ENCODE measurements at regions not wholly inside any gene's neighbourhood (a gene's known extent, or its start where the extent isn't known, plus 50 kb on each side); places are given as distances from the start of the nearest gene placed in this dataset.

DNA sequence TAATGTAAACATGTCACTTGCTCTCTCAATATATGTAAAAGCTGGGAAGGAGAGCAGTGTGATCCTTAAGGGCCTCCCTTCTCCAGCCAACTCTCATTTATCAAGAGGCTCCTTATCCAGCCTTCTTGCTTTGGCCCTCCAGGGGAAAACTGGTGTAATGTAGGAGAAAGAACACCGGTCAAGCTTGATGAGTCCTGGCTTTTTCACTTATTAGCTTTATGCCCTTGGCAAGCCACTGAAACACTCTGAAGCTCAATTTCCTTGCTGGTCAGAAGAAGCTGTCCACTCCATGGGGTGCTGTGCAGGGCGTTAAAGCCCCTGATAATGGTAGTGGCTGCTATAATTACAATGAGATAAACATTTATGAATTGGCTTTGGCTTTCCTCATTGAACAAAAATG is 251.2 kb upstream of the RBBP8 start:
- no peaks in the 10 kb centered on the region for H3K9me3 ChIP-seq
- H3K36me3 ChIP-seq, result no peaks in the 10 kb centered on the region
- no peak for DNase-seq (ENCODE audit: low spot score)
- no peak overlapping the region for H3K27ac ChIP-seq
- H3K4me1 ChIP-seq (replicated peaks), result no peaks in the 10 kb centered on the region
- TF ChIP-seq, protein P1, sequence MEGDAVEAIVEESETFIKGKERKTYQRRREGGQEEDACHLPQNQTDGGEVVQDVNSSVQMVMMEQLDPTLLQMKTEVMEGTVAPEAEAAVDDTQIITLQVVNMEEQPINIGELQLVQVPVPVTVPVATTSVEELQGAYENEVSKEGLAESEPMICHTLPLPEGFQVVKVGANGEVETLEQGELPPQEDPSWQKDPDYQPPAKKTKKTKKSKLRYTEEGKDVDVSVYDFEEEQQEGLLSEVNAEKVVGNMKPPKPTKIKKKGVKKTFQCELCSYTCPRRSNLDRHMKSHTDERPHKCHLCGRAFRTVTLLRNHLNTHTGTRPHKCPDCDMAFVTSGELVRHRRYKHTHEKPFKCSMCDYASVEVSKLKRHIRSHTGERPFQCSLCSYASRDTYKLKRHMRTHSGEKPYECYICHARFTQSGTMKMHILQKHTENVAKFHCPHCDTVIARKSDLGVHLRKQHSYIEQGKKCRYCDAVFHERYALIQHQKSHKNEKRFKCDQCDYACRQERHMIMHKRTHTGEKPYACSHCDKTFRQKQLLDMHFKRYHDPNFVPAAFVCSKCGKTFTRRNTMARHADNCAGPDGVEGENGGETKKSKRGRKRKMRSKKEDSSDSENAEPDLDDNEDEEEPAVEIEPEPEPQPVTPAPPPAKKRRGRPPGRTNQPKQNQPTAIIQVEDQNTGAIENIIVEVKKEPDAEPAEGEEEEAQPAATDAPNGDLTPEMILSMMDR (IDR thresholded peaks at IDR 0.05), result no peak
- TF ChIP-seq POLR2A (IDR thresholded peaks at IDR 0.05) (no peak), POLR2AphosphoS5 (IDR thresholded peaks at IDR 0.05) (no peak)
- H3K4me3 ChIP-seq, result no peak overlapping the region
- intact Hi-C loops (cut with DNase I), result loop anchor here (10.0 kb wide), 3 partner anchors 77 to 117 kb away; no protein-coding TSS in a partner anchor
- H3K27me3 ChIP-seq (replicated peaks; ENCODE audit: insufficient read depth), result no peaks in the 10 kb centered on the region
- 47% methylated on average over 2 of the region's 2 CpGs for WGBS

DNA sequence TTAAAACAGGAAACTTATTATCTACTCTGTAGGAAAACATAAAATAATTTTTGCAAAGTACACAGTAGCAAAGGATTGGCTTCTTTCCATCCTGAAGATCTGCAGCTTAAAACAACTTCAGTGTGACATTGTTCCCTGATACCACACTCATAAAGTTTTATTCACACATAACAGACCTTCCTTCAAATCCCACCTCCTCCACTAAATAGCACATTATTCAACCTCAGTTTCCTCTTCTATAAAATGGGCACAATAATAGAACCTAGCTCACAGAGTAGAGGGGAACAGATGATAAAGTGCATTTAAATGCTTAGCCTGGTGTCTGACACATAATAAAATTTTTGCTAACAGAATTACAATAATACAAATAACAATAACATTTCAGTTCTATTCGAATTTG is 250.4 kb upstream of the RBBP8 start:
- Histone ChIP-seq H3K4me1 (replicated peaks) (no peaks in the 10 kb centered on the region), H3K9me3 (no peaks in the 10 kb centered on the region), H3K36me3 (no peaks in the 10 kb centered on the region), H3K27ac (no peak overlapping the region), H3K4me3 (no peak overlapping the region), H3K27me3 (replicated peaks; ENCODE audit: insufficient read depth) (no peaks in the 10 kb centered on the region)
- no peak for DNase-seq (ENCODE audit: low spot score)
- 4% methylated on average over 1 of the region's 1 CpG for WGBS
- TF ChIP-seq, protein P1 (IDR thresholded peaks at IDR 0.05), result no peak
- TF ChIP-seq POLR2AphosphoS5 (IDR thresholded peaks at IDR 0.05) (no peak), POLR2A (IDR thresholded peaks at IDR 0.05) (no peak)
- intact Hi-C loops (cut with DNase I), result loop anchor here (10.0 kb wide), 3 partner anchors 78 to 118 kb away; no protein-coding TSS in a partner anchor

- TF ChIP-seq, protein P1 (IDR thresholded peaks at IDR 0.05), result no peak
- TF ChIP-seq POLR2AphosphoS5 (IDR thresholded peaks at IDR 0.05) (peak; percentile 30), POLR2A (IDR thresholded peaks at IDR 0.05) (no peak)
- H3K27ac ChIP-seq, result no peak overlapping the region
- no peaks in the 10 kb centered on the region for H3K36me3 ChIP-seq
- DNase-seq (ENCODE audit: low spot score), result peak; percentile 27
- H3K9me3 ChIP-seq, result no peaks in the 10 kb centered on the region
- WGBS, result 10% methylated on average over 9 of the region's 9 CpGs
- H3K4me1 ChIP-seq (replicated peaks), result no peaks in the 10 kb centered on the region
- intact Hi-C loops (cut with DNase I), result loop anchor here (10.0 kb wide), 3 partner anchors 78 to 118 kb away; no protein-coding TSS in a partner anchor
- H3K27me3 ChIP-seq (replicated peaks; ENCODE audit: insufficient read depth), result no peaks in the 10 kb centered on the region
- no peak overlapping the region for H3K4me3 ChIP-seq
Measured at GRCh38 chr18:22683196-22683676, 249.9 kb upstream of the RBBP8 start.

GRCh38 chr18:22683786-22684185 is 249.3 kb upstream of the RBBP8 start:
- no peak for DNase-seq (ENCODE audit: low spot score)
- 49% methylated on average over 2 of the region's 2 CpGs for WGBS
- H3K4me3 ChIP-seq, result no peak overlapping the region
- H3K27me3 ChIP-seq (replicated peaks; ENCODE audit: insufficient read depth), result no peaks in the 10 kb centered on the region
- H3K27ac ChIP-seq, result no peak overlapping the region
- no peaks in the 10 kb centered on the region for H3K4me1 ChIP-seq (replicated peaks)
- H3K9me3 ChIP-seq, result no peaks in the 10 kb centered on the region
- TF ChIP-seq, protein P1 (IDR thresholded peaks at IDR 0.05), result no peak
- TF ChIP-seq POLR2AphosphoS5 (IDR thresholded peaks at IDR 0.05) (no peak), POLR2A (IDR thresholded peaks at IDR 0.05) (no peak)
- H3K36me3 ChIP-seq, result no peaks in the 10 kb centered on the region
- intact Hi-C loops (cut with DNase I), result loop anchor here (10.0 kb wide), 3 partner anchors 79 to 119 kb away; no protein-coding TSS in a partner anchor

- intact Hi-C loops (cut with DNase I), result loop anchor here (10.0 kb wide), 3 partner anchors 79 to 119 kb away; no protein-coding TSS in a partner anchor
- H3K9me3 ChIP-seq, result no peaks in the 10 kb centered on the region
- TF ChIP-seq, protein P1 (IDR thresholded peaks at IDR 0.05), result no peak
- TF ChIP-seq POLR2AphosphoS5 (IDR thresholded peaks at IDR 0.05) (no peak), POLR2A (IDR thresholded peaks at IDR 0.05) (no peak)
- 96% methylated on average over 2 of the region's 2 CpGs for WGBS
- H3K4me3 ChIP-seq, result no peak overlapping the region
- H3K27me3 ChIP-seq (replicated peaks; ENCODE audit: insufficient read depth), result no peaks in the 10 kb centered on the region
- no peak for DNase-seq (ENCODE audit: low spot score)
- no peaks in the 10 kb centered on the region for H3K36me3 ChIP-seq
- H3K27ac ChIP-seq, result no peak overlapping the region
- no peaks in the 10 kb centered on the region for H3K4me1 ChIP-seq (replicated peaks)
Measured at GRCh38 chr18:22684268-22684667, 248.9 kb upstream of the RBBP8 start.

Data from prostate gland (tissue), 2 donors.